Putamen (tissue), 1 donor: ENCODE measurements at regions not wholly inside any gene's neighbourhood (a gene's known extent, or its start where the extent isn't known, plus 50 kb on each side); places are given as distances from the start of the nearest gene placed in this dataset.
"Not testable (repeated sequence)": the region's sequence is repeated elsewhere in the genome, so short reads cannot be mapped to it uniquely, and the experiment has no call there.

Source experiments
- DNase-seq: peaks from one replicate; pipeline ENCODE4 v3.0.0-alpha.2; 2016; ENCODE audit warnings: low spot score

- DNase-seq, result no peak
Measured at GRCh38 chr12:69130064-69130463, 109.3 kb upstream of the CPSF6 start.

- DNase-seq, result no peak
Measured at GRCh38 chr12:69131077-69131476, 108.3 kb upstream of the CPSF6 start.

GRCh38 chr12:69136931-69137613 is 102.3 kb upstream of the CPSF6 start:
- DNase-seq, result no peak

- no peak for DNase-seq
Measured at GRCh38 chr12:69141074-69141473, 98.3 kb upstream of the CPSF6 start.

DNA sequence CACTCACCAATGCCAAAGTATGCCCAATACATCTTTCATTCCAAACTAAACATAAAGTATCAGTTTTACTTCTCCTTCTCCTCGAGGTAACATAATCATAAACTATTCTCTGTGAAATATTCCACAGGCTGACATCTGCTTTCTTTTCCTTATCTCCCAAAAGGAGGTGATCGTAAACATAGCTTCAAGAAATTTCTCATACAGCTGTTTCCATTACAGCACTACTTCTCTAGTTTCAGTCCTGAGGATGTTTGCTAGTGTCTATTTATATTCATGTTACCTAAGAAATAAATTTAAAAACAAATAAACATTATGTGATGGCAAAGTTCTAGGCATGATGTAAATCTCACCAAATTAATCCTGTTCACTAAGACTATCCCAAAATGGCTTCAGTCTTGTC is 90.1 kb upstream of the CPSF6 start:
- DNase-seq, result no peak

DNA sequence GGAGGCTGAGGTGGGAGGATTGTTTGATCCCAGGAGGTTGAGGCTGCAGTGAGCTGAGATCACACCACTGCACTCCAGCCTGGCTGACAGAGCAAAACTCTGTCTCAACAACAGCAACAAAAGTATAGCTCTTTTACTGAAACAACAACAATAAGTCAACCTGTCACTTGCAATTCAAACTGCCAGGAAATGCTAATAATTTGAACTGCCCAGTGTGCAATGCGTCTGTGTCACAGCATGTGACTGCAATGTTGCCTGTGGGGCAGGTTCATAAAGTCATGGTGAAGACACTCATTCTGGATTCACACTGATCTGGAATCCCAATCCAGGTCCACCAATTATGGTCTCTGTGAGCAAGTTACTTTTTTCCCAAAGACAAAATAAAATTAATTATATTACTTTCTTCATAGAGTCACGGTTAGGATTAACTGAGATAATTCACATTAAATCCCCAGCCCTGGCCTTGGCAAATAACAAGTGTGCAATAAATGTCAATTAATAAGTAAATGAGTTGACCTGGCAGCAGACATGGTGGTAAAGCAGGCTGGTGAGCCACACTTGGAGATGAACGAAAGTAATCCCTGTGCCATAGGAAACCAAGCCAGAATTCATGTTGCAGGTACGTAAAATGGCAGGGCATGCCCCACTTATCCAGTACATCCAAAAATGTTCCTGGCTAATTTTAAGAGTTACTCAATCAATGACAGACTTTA is 89.1 kb upstream of the CPSF6 start:
- DNase-seq, result no peak

DNA sequence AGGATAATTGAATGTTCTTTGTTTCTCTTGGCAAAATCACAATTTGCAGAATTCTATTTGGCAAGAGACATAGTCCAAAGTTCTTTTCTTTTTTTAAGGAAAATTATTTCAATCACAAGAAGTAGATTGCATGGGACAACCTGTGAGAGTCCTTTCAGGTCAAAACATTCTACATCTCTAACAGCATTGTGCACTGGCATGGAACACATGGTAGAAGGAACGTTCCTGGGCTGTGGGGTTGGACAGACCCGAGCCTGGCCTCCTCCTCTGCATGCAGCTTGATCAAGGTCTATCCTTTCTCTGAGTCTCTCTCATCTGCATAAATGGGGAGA is 88.6 kb upstream of the CPSF6 start:
- no peak for DNase-seq

DNA sequence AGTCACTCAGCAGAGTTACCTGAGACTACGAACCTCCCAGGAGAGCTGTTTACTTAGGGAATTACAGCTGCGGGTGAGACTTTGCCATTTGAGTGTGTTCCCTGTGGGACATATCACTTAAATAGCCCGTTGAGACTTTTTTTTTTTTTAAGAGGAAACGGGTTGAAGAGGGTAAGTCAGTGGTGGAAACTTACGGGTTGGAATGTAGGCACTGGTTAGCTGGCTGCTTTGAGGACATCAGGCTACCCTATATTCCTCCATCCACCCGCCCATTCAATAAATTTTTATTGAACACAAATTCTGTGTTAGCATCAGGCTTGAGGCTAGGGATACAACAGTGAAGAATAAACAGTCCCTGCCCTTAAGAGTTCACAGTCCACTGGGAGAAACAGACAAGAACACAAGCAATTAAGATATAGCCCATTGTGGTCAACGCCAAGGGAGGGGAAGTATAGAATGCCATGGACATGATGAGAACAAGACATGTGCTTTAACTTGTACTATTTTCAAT is 88.1 kb upstream of the CPSF6 start:
- no peak for DNase-seq

GRCh38 chr12:69154585-69155363 is 84.6 kb upstream of the CPSF6 start:
- DNase-seq, result peak; percentile 64

DNA sequence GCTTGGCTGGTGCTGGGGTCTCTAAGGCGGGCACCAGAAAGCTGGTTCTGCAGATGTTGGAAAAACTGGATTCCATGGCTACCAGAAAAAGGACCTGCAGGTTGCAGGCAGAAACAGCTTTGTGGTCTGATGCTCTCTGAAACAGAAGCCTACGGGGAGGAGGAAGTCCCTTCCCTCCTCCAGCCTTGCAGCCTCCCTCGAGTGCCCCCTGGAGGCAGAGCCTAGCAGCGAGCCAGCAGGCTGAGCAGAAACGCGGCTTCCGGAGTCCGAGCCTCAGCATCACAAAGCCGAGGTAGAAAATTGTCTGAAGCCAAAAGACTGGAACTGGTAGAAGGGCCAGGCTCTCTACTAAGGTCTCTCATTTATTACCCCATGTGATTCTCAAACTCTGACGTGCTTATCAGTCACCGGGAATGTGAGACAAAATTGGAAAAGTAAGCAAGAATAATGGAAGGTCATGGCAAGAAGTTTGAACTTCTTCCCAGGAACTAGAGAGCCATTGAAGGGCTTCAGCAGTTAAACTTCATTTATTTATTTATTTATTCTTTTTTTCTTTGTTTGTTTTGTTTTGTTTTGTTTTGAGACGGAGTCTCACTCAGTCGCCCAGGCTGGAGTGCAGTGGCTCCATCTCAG is 82.2 kb upstream of the CPSF6 start:
- DNase-seq, result peak; percentile 74

DNA sequence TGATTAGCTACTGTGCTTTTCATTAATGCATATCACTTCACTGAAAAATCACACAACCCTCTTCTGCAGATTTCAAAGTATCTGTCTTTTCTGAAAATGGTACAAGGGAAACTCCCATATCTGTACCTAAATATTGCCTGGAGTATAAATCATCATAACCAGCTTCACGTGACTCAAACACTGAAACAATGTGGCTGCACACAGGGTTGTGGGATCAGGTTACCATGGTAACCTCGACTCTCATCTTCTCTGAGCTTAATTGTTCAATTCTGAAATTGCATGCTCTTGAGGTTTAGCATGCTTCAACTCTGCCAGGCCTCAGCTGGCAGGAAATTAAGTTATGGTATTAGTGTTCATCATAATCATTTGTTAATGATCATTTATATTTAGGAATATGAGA is 77.5 kb upstream of the CPSF6 start:
- DNase-seq, result peak; percentile 56

- DNase-seq, result no peak
Measured at GRCh38 chr12:69163681-69164362, 75.5 kb upstream of the CPSF6 start.

DNA sequence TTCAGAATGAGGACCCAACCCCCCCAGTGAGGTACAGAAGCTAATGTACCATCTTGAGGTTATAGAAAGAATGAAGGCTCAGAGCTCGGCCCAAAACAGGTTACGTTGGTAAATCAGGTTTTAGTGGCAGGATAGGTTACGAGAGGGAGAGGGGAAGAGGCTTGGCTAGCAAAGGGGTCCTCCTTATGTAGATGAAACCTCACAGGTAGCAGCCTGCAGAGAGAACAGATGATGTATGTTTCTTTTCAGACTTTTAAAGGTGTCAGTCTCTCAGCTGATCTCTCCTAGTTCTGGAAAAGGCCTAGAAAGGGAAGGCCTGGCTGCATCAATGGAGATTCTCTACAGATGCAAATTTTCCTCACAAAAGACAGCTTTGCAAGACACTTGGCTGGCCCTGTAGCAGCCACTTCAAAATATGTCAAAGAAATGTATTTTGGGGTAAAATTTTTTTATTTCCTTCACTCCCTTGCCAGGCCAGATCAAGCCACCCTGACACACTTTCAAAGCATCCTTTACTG is 71.7 kb upstream of the CPSF6 start:
- DNase-seq, result no peak

DNA sequence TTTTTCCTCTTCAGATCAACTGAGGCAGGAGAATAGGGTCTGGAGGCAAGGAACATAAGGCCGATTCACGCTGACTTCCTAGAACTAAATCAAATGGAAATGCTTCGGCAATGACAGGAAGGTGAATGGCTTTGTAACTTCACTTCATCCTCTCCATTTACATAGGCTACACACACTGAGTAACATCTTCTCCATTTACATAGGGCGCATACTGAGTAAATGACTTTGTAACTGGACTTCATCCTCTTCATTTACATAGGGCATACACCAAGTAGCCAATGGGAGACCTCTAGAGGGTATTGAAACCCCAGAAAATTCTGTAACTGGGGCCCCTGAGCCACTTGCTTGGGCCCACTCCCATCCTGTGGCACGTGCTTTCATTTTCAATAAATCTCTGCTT is 71.0 kb upstream of the CPSF6 start:
- DNase-seq, result no peak

- no peak for DNase-seq
Measured at GRCh38 chr12:69168828-69169227, 70.5 kb upstream of the CPSF6 start.

DNA sequence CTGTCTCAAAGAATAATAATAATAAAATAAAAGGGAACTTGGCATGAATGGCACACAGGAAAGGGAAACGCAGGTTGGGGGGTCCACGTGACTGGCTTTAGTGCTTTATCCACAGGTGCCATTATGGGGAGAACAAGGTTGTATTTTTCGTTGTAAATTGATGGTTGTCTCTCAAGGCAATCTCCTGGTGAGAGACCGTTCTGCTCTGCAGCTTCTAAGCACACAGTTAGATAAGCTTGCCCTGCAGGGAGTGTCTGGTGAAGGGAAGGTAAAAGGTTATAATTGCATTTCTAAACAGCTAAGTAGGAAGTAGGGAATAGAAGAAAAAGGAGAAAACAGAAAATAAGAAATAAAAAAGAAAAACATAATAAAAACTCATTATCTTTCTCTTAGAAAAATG is 69.1 kb upstream of the CPSF6 start:
- no peak for DNase-seq

- no peak for DNase-seq
Measured at GRCh38 chr12:69171881-69172280, 67.5 kb upstream of the CPSF6 start.

DNA sequence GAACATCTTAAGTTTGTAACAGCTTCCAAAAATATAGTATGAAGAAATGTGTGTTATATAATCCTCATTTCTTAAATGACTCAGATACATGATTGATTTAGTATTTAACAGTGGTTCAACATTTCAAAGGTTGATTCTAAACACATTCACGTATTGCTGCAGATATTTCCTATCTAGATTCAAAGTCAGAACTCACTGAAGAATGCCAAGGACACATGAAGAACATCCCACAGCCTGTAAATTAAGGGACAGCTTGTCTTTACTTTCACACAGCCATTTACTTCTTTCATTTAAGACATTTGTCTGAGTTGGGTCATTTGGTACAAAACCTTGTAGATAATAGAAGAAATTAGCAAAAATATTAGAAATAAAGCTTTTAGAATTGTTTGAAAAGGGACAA is 66.9 kb upstream of the CPSF6 start:
- DNase-seq, result no peak

DNA sequence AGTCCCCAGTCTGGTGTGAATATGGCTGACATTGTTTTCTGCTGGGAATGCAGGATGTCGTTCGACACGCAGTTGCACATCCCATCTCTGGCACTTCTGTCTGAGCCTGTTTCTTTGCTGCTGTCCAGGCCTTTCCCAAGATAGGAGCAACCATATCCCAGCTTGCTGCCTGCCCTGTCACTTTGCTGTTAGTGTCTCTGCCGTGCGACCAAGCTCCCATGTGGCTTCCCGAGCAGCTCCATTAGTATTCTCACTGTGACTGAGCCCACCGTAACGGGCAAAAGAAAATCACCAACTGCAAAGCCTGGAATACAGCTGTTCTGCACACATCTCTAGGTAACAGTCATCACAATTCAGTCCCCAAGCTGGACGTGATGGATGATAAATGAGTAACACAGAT is 66.0 kb upstream of the CPSF6 start:
- no peak for DNase-seq

GRCh38 chr12:69179786-69180185 is 59.6 kb upstream of the CPSF6 start:
- DNase-seq, result no peak

- not testable (repeated sequence) for DNase-seq
Measured at GRCh38 chr12:69187572-69187971, 51.8 kb upstream of the CPSF6 start.
